Osteocyte (in vitro differentiated cells): ENCODE measurements at regions not wholly inside any gene's neighbourhood (a gene's known extent, or its start where the extent isn't known, plus 50 kb on each side); places are given as distances from the start of the nearest gene placed in this dataset.
"Not testable (repeated sequence)": the region's sequence is repeated elsewhere in the genome, so short reads cannot be mapped to it uniquely, and the experiment has no call there.

Experiments used
- DNase-seq: peaks from one replicate; pipeline ENCODE4 v3.0.0; 2021; ENCODE audit warnings: mixed read lengths; ENCODE audit not compliant: unreplicated experiment; ENCODE audit errors: extremely low spot score
- H3K27ac Mint-ChIP-seq: one replicate; pipeline ENCODE4 v1.8.0; 2021; ENCODE audit warnings: mild to moderate bottlenecking, mixed read lengths; ENCODE audit not compliant: unreplicated experiment
- H3K27me3 Mint-ChIP-seq: one replicate; pipeline ENCODE4 v1.8.0; 2021; ENCODE audit warnings: mixed read lengths; ENCODE audit not compliant: unreplicated experiment
- H3K36me3 Mint-ChIP-seq: one replicate; pipeline ENCODE4 v1.8.0; 2021; ENCODE audit warnings: mixed read lengths; ENCODE audit not compliant: unreplicated experiment
- H3K4me1 Mint-ChIP-seq: one replicate; pipeline ENCODE4 v1.8.0; 2021; ENCODE audit warnings: mixed read lengths; ENCODE audit not compliant: unreplicated experiment
- H3K4me3 Mint-ChIP-seq: one replicate; pipeline ENCODE4 v1.8.0; 2021; ENCODE audit warnings: mild to moderate bottlenecking, moderate library complexity, mixed read lengths; ENCODE audit not compliant: unreplicated experiment
- H3K9me3 Mint-ChIP-seq: one replicate; pipeline ENCODE4 v1.8.0; 2021; ENCODE audit warnings: mixed read lengths; ENCODE audit not compliant: unreplicated experiment
- CTCF ChIP-seq: fragments of 200-600 bp; sonication (generic); IDR thresholded peaks from 2 replicates; pipeline ENCODE4 v1.5.0; 2021; ENCODE audit warnings: antibody characterized with exemption, mild to moderate bottlenecking, moderate library complexity

- Mint-ChIP-seq H3K4me3 (no peak overlapping the region), H3K27me3 (no peaks in the 10 kb centered on the region), H3K36me3 (no peaks in the 10 kb centered on the region), H3K27ac (no peak overlapping the region), H3K4me1 (no peaks in the 10 kb centered on the region), H3K9me3 (peaks cover 8% of the 10 kb centered on the region)
- no peak for DNase-seq
- no peak for TF ChIP-seq CTCF
Measured at GRCh38 chr1:72371259-72372035, 89.1 kb upstream of the NEGR1 start.

- H3K36me3 Mint-ChIP-seq, H3K4me3 Mint-ChIP-seq, H3K9me3 Mint-ChIP-seq, H3K4me1 Mint-ChIP-seq, DNase-seq, H3K27me3 Mint-ChIP-seq, H3K27ac Mint-ChIP-seq: not testable (repeated sequence)
Measured at GRCh38 chr1:72370836-72371235, 88.5 kb upstream of the NEGR1 start.

DNA sequence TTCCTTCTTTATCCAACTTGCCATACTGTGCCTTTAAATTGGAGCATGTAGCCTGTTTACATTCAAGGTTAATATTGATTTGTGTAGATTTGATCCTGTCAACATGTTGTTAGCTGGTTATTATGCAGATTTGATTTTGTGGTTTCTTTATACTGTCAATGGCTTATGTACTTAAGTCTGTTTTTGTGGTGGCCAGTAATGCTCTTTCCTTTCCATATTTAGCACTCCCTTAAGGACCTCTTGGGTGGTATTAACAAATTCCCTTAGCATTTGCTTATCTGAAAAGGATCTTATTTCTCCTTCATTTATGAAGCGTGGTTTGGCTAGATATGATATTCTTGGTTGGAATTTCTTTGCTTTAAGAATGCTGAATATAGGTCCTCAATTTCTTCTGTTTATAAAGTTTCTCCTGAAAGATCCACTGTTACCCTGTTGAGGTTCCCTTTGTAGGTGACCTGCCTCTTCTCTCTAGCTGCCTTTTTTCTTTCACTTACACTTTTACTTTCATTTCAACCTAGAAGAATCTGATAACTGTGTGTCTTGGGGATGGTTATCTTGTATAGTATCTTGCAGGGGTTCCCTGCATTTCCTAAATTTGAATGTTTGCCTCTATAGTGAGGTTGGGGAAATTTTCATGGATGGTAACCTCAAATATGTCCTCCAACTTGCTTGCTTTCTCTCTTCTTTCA lies 86.9 kb upstream of the NEGR1 start:
- no peaks in the 10 kb centered on the region for H3K4me1 Mint-ChIP-seq
- no peak overlapping the region for H3K27ac Mint-ChIP-seq
- peaks cover 8% of the 10 kb centered on the region for H3K9me3 Mint-ChIP-seq
- no peak for TF ChIP-seq CTCF
- no peaks in the 10 kb centered on the region for H3K36me3 Mint-ChIP-seq
- DNase-seq, result no peak
- H3K27me3 Mint-ChIP-seq, result no peaks in the 10 kb centered on the region
- no peak overlapping the region for H3K4me3 Mint-ChIP-seq

- Mint-ChIP-seq H3K27ac (no peak overlapping the region), H3K4me3 (no peak overlapping the region), H3K36me3 (no peaks in the 10 kb centered on the region), H3K9me3 (peaks cover 11% of the 10 kb centered on the region), H3K27me3 (no peaks in the 10 kb centered on the region), H3K4me1 (no peaks in the 10 kb centered on the region)
- DNase-seq, result no peak
- no peak for TF ChIP-seq CTCF
Measured at GRCh38 chr1:72366466-72366865, 84.1 kb upstream of the NEGR1 start.

- Mint-ChIP-seq H3K27ac (no peak overlapping the region), H3K9me3 (peaks cover 17% of the 10 kb centered on the region), H3K4me3 (no peak overlapping the region), H3K36me3 (no peaks in the 10 kb centered on the region), H3K27me3 (no peaks in the 10 kb centered on the region), H3K4me1 (no peaks in the 10 kb centered on the region)
- no peak for DNase-seq
- no peak for TF ChIP-seq CTCF
Measured at GRCh38 chr1:72365693-72366092, 83.4 kb upstream of the NEGR1 start.
